ENCODE measurements at regions not wholly inside any gene's neighbourhood (a gene's known extent, or its start where the extent isn't known, plus 50 kb on each side); places are given as distances from the start of the nearest gene placed in this dataset.

GRCh38 chr7:136213012-136213411, 235.9 kb upstream of the MTPN start:
- TF ChIP-seq, protein P1, sequence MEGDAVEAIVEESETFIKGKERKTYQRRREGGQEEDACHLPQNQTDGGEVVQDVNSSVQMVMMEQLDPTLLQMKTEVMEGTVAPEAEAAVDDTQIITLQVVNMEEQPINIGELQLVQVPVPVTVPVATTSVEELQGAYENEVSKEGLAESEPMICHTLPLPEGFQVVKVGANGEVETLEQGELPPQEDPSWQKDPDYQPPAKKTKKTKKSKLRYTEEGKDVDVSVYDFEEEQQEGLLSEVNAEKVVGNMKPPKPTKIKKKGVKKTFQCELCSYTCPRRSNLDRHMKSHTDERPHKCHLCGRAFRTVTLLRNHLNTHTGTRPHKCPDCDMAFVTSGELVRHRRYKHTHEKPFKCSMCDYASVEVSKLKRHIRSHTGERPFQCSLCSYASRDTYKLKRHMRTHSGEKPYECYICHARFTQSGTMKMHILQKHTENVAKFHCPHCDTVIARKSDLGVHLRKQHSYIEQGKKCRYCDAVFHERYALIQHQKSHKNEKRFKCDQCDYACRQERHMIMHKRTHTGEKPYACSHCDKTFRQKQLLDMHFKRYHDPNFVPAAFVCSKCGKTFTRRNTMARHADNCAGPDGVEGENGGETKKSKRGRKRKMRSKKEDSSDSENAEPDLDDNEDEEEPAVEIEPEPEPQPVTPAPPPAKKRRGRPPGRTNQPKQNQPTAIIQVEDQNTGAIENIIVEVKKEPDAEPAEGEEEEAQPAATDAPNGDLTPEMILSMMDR (conservative IDR thresholded peaks at IDR 0.05; ENCODE audit: low read length): no peak
- no peak for TF ChIP-seq EZH2phosphoT487 (IDR thresholded peaks at IDR 0.05; ENCODE audit: borderline replicate concordance)

Measured in Loucy (cell line).